ENCODE measurements at regions not wholly inside any gene's neighbourhood (a gene's known extent, or its start where the extent isn't known, plus 50 kb on each side); places are given as distances from the start of the nearest gene placed in this dataset.

- no peak for DNase-seq
- no peaks in the 10 kb centered on the region for H3K9me3 ChIP-seq
- H3K27ac ChIP-seq: no peak overlapping the region
- TF ChIP-seq CTCF (IDR thresholded peaks at IDR 0.05) (no peak), POLR2A (IDR thresholded peaks at IDR 0.05) (no peak)
- H3K27me3 ChIP-seq: no peaks in the 10 kb centered on the region
- no peaks in the 10 kb centered on the region for H3K4me1 ChIP-seq
- H3K4me3 ChIP-seq: no peak overlapping the region
- no peaks in the 10 kb centered on the region for H3K36me3 ChIP-seq
Observed at GRCh38 chr3:6509576-6509975, 351.3 kb upstream of the GRM7 start.

- Histone ChIP-seq H3K27me3 (no peaks in the 10 kb centered on the region), H3K9me3 (no peaks in the 10 kb centered on the region), H3K36me3 (no peaks in the 10 kb centered on the region), H3K4me1 (no peaks in the 10 kb centered on the region), H3K27ac (no peak overlapping the region), H3K4me3 (no peak overlapping the region)
- TF ChIP-seq POLR2A (IDR thresholded peaks at IDR 0.05) (no peak), CTCF (IDR thresholded peaks at IDR 0.05) (no peak)
- DNase-seq: no peak
Observed at GRCh38 chr3:6510713-6511112, 350.2 kb upstream of the GRM7 start.

GRCh38 chr3:6512172-6512800, 348.6 kb upstream of the GRM7 start:
- no peak for DNase-seq
- Histone ChIP-seq H3K9me3 (no peaks in the 10 kb centered on the region), H3K27me3 (no peaks in the 10 kb centered on the region), H3K27ac (no peak overlapping the region), H3K4me1 (no peaks in the 10 kb centered on the region), H3K36me3 (no peaks in the 10 kb centered on the region), H3K4me3 (no peak overlapping the region)
- TF ChIP-seq POLR2A (IDR thresholded peaks at IDR 0.05): no peak
- no peak for TF ChIP-seq CTCF (IDR thresholded peaks at IDR 0.05)

DNA sequence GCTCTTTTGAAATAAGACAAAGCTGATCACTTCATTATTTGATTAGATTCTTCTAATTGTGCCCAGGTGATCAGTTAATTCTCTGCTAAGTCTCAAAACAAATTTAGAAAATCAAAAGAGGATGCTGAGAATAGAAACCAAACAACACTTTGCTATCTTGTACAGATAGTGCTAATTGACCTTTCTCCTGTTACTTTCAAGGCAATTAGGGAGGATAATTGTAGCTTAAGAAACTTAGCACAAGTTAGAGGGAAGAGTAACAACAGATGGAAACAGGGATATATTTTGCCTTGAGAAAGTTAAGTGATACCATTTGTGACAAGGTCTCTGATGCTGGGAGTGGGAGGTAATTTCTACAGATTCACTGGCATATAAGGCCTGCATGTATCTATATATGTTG, 344.8 kb upstream of the GRM7 start:
- TF ChIP-seq POLR2A (IDR thresholded peaks at IDR 0.05) (no peak), CTCF (IDR thresholded peaks at IDR 0.05) (no peak)
- Histone ChIP-seq H3K27ac (no peak overlapping the region), H3K36me3 (no peaks in the 10 kb centered on the region)

DNA sequence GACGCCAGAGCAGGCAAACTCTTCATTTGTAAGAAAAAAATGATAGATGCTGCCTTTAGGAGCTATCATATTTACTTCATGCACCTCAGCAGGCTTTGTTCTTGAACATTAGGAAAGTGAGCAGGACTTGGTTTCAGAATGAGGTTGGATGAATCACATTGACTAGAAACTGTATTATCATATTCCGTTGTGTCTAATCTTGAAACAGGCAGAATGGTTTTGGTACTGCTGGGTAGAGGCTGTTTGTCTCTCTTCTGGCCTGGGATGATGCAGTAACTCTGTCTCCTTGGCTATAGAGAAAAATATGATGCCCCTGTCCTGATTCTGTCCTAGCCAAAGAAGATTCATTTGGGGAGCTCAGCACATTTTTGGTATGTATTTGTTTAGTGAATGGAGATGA, 344.2 kb upstream of the GRM7 start:
- Histone ChIP-seq H3K4me3 (no peak overlapping the region), H3K27ac (no peak overlapping the region)
- DNase-seq: no peak

More for the DNA sequence above, 344.8 kb upstream of the GRM7 start:
- no peaks in the 10 kb centered on the region for H3K4me1 ChIP-seq
- DNase-seq: no peak
- H3K9me3 ChIP-seq: no peaks in the 10 kb centered on the region
- no peak overlapping the region for H3K4me3 ChIP-seq
- H3K27me3 ChIP-seq: no peaks in the 10 kb centered on the region

More for the DNA sequence above, 344.2 kb upstream of the GRM7 start:
- Histone ChIP-seq H3K9me3 (no peaks in the 10 kb centered on the region), H3K27me3 (no peaks in the 10 kb centered on the region), H3K36me3 (no peaks in the 10 kb centered on the region), H3K4me1 (no peaks in the 10 kb centered on the region)
- TF ChIP-seq POLR2A (IDR thresholded peaks at IDR 0.05) (no peak), CTCF (IDR thresholded peaks at IDR 0.05) (no peak)

Data from Peyer's patch (tissue), 4 donors.